IMR-90 (cell line): ENCODE measurements at regions not wholly inside any gene's neighbourhood (a gene's known extent, or its start where the extent isn't known, plus 50 kb on each side); places are given as distances from the start of the nearest gene placed in this dataset.

Experiments
- ATAC-seq: fragments of 200-7000 bp; cut with Tn5 transposase; 2 replicates; pipeline ENCODE4 v1.9.1; 2020; ENCODE audit warnings: low read depth, mild to moderate bottlenecking, moderate library complexity
- BruUV-seq: library from RNA; stranded (reverse); fragments of 400-500 nt; replicated peaks from 2 replicates; lab custom pipeline; 2021; lab: Mats Ljungman, UMichigan
- CTCF ChIA-PET: fragments of 300-600 bp; formaldehyde crosslinking; extraction: SDS; loops from one replicate; lab custom pipeline; 2021; ENCODE audit warnings: antibody characterized with exemption; lab: Yijun Ruan, JAX
- POLR2A ChIA-PET: fragments of 300-600 bp; sonication (Branson Sonifier 250); formaldehyde crosslinking; loops from one replicate; lab custom pipeline; 2022; ENCODE audit warnings: antibody characterized with exemption; ENCODE audit not compliant: unreplicated experiment; lab: Charles Lee
- DNase-seq: peaks from one replicate; pipeline ENCODE4 v3.0.0; 2013
- H2AFZ ChIP-seq: replicated peaks from 2 replicates; pipeline ENCODE3; 2013; ENCODE audit warnings: low read length, mild to moderate bottlenecking; ENCODE audit not compliant: poor library complexity
- H2AK5ac ChIP-seq: 2 replicates; pipeline ENCODE4 v1.6.1; 2013; ENCODE audit warnings: low read depth, low read length, inconsistent platforms
- H2AK9ac ChIP-seq: replicated peaks from 2 replicates; pipeline ENCODE3; 2013; ENCODE audit warnings: mild to moderate bottlenecking, low read depth, low read length, moderate library complexity; ENCODE audit not compliant: poor library complexity
- H2BK120ac ChIP-seq: 2 replicates; pipeline ENCODE4 v1.6.1; 2013; ENCODE audit warnings: low read depth, low read length, inconsistent platforms
- H2BK15ac ChIP-seq: 3 replicates; pipeline ENCODE4 v1.6.1; 2013; ENCODE audit warnings: low read depth, low read length, inconsistent platforms
- H2BK20ac ChIP-seq: 2 replicates; pipeline ENCODE4 v1.6.1; 2013; ENCODE audit warnings: low read depth, mild to moderate bottlenecking, inconsistent platforms, low read length, moderate library complexity
- H2BK5ac ChIP-seq: 2 replicates; pipeline ENCODE4 v1.6.1; 2013; ENCODE audit warnings: mild to moderate bottlenecking, low read depth, low read length, inconsistent platforms; ENCODE audit not compliant: poor library complexity, severe bottlenecking
- H3K14ac ChIP-seq: replicated peaks from 2 replicates; pipeline ENCODE4 v1.6.1; 2013; ENCODE audit warnings: low read depth, low read length, inconsistent platforms
- H3K18ac ChIP-seq: 2 replicates; pipeline ENCODE4 v1.6.1; 2013; ENCODE audit warnings: low read depth, low read length, control low read depth
- H3K23ac ChIP-seq: 2 replicates; pipeline ENCODE4 v1.6.1; 2013; ENCODE audit warnings: low read depth, low read length, inconsistent platforms
- H3K27ac ChIP-seq: 2 replicates; pipeline ENCODE4 v1.5.1; 2013; ENCODE audit warnings: mild to moderate bottlenecking, control low read depth, low read length; ENCODE audit not compliant: insufficient read depth
- H3K27me3 ChIP-seq: 2 replicates; pipeline ENCODE4 v1.6.1; 2013; ENCODE audit warnings: low read length; ENCODE audit not compliant: control insufficient read depth, insufficient read depth
- H3K36me3 ChIP-seq: 2 replicates; pipeline ENCODE4 v1.6.1; 2013; ENCODE audit warnings: low read length, mixed read lengths; ENCODE audit not compliant: control insufficient read depth, insufficient read depth
- H3K4ac ChIP-seq: 2 replicates; pipeline ENCODE4 v1.6.1; 2013; ENCODE audit warnings: low read depth, low read length, inconsistent platforms
- H3K4me1 ChIP-seq: 2 replicates; pipeline ENCODE4 v1.6.1; 2013; ENCODE audit warnings: low read length, mixed read lengths; ENCODE audit not compliant: control insufficient read depth, insufficient read depth
- H3K4me2 ChIP-seq: 2 replicates; pipeline ENCODE4 v1.6.1; 2013; ENCODE audit warnings: low read depth, mild to moderate bottlenecking, control low read depth, low read length, moderate library complexity
- H3K4me3 ChIP-seq: 2 replicates; pipeline ENCODE4 v1.5.1; 2013; ENCODE audit warnings: low read depth, mild to moderate bottlenecking, control low read depth, low read length, moderate library complexity; ENCODE audit not compliant: insufficient read depth
- H3K56ac ChIP-seq: 2 replicates; pipeline ENCODE4 v1.6.1; 2013; ENCODE audit warnings: low read length, inconsistent platforms; ENCODE audit not compliant: insufficient read depth; ENCODE audit errors: extremely low read depth
- H3K79me1 ChIP-seq, 2 experiments: 2 replicates each; pipeline ENCODE4 v1.6.1; 2013; ENCODE audit warnings: low read length in 2 of 2, inconsistent platforms in 1 of 2, low read depth in 1 of 2
- H3K9ac ChIP-seq: 2 replicates; pipeline ENCODE4 v1.6.1; 2013; ENCODE audit warnings: low read depth, low read length, control low read depth
- H3K9me1 ChIP-seq: 2 replicates; pipeline ENCODE4 v1.6.1; 2013; ENCODE audit warnings: low read length, inconsistent platforms; ENCODE audit not compliant: insufficient read depth
- H3K9me3 ChIP-seq: 2 replicates; pipeline ENCODE4 v1.6.1; 2013; ENCODE audit warnings: low read length; ENCODE audit not compliant: control insufficient read depth, insufficient read depth
- H4K20me1 ChIP-seq: 2 replicates; pipeline ENCODE4 v1.6.1; 2013; ENCODE audit warnings: low read length, inconsistent platforms; ENCODE audit not compliant: insufficient read depth
- H4K5ac ChIP-seq: 2 replicates; pipeline ENCODE4 v1.6.1; 2013; ENCODE audit warnings: mild to moderate bottlenecking, low read depth, low read length, control low read depth
- H4K8ac ChIP-seq, 2 experiments: 2 replicates each; pipeline ENCODE4 v1.6.1; 2013; ENCODE audit warnings: low read depth in 2 of 2, low read length in 2 of 2, control low read depth in 1 of 2, inconsistent platforms in 1 of 2
- H4K91ac ChIP-seq: 2 replicates; pipeline ENCODE4 v1.6.1; 2013; ENCODE audit warnings: low read depth, low read length, inconsistent platforms; ENCODE audit not compliant: insufficient read depth
- BHLHE40 ChIP-seq: fragments of 150-350 bp; IDR thresholded peaks from 2 replicates; pipeline ENCODE4 v1.6.1; 2016; ENCODE audit warnings: mild to moderate bottlenecking, low read depth, low read length
- CEBPB ChIP-seq: IDR thresholded peaks from 2 replicates; pipeline ENCODE4 v1.6.1; 2012; ENCODE audit warnings: low read depth, low read length, improper control_type of control experiment
- CHD1 ChIP-seq: IDR thresholded peaks from 2 replicates; pipeline ENCODE4 v1.6.1; 2012; ENCODE audit warnings: low read depth, low read length, improper control_type of control experiment
- ELK1 ChIP-seq: fragments of 150-350 bp; IDR thresholded peaks from 2 replicates; pipeline ENCODE4 v1.6.1; 2016; ENCODE audit warnings: low read depth, mild to moderate bottlenecking, low read length, moderate library complexity, borderline replicate concordance
- FOS ChIP-seq: fragments of 150-350 bp; IDR thresholded peaks from 2 replicates; pipeline ENCODE4 v1.6.1; 2016; ENCODE audit warnings: low read depth, low read length
- MAFK ChIP-seq: IDR thresholded peaks from 2 replicates; pipeline ENCODE4 v1.6.1; 2012; ENCODE audit warnings: low read depth, low read length, improper control_type of control experiment
- MAZ ChIP-seq: IDR thresholded peaks from 2 replicates; pipeline ENCODE4 v1.6.1; 2012; ENCODE audit warnings: low read depth, mild to moderate bottlenecking, low read length, improper control_type of control experiment, moderate library complexity, borderline replicate concordance
- MXI1 ChIP-seq: IDR thresholded peaks from 2 replicates; pipeline ENCODE4 v1.6.1; 2012; ENCODE audit warnings: low read depth, mild to moderate bottlenecking, low read length, moderate library complexity, borderline replicate concordance
- NFE2L2 ChIP-seq: fragments of 150-350 bp; IDR thresholded peaks from 2 replicates; pipeline ENCODE4 v1.6.1; 2016; ENCODE audit warnings: low read depth, mild to moderate bottlenecking, low read length
- POLR2A ChIP-seq: IDR thresholded peaks from 2 replicates; pipeline ENCODE4 v1.6.1; 2012; ENCODE audit warnings: mild to moderate bottlenecking, low read depth, low read length
- RAD21 ChIP-seq: IDR thresholded peaks from 2 replicates; pipeline ENCODE4 v1.6.1; 2012; ENCODE audit warnings: low read length, improper control_type of control experiment
- RCOR1 ChIP-seq: IDR thresholded peaks from 2 replicates; pipeline ENCODE4 v1.6.1; 2012; ENCODE audit warnings: mild to moderate bottlenecking, low read length, improper control_type of control experiment; ENCODE audit not compliant: insufficient replicate concordance
- RFX5 ChIP-seq: IDR thresholded peaks from 2 replicates; pipeline ENCODE4 v1.8.0; 2012; ENCODE audit warnings: low read depth, mild to moderate bottlenecking, low read length, moderate library complexity
- SMC3 ChIP-seq: fragments of 150-350 bp; IDR thresholded peaks from 2 replicates; pipeline ENCODE4 v1.6.1; 2016; ENCODE audit warnings: low read depth, mild to moderate bottlenecking, antibody characterized with exemption, low read length, moderate library complexity
- USF2 ChIP-seq: fragments of 150-350 bp; IDR thresholded peaks from 2 replicates; pipeline ENCODE4 v1.6.1; 2017; ENCODE audit warnings: mild to moderate bottlenecking, antibody characterized with exemption, low read length, low read depth
- WGBS, 2 experiments: methylation state at CpG; one replicate each; pipeline versions ENCODE4 v1.1.5 to v1.1.7; 2013; ENCODE audit warnings: missing lambda C conversion rate in 2 of 2; ENCODE audit not compliant: insufficient read length in 1 of 2; ENCODE audit errors: extremely low coverage in 2 of 2; 5-methylcytosine and 5-hydroxymethylcytosine counted together
- dilution Hi-C: fragments of 300-500 bp; cut with HindIII; formaldehyde crosslinking; loops from one replicate; pipeline ENCODE4 v1.14.3; 2018; ENCODE audit warnings: low sequenced_read_pairs; ENCODE audit not compliant: unreplicated experiment
- in situ Hi-C: fragments of 300-500 bp; cut with MboI; formaldehyde crosslinking; loops from 3 replicates; pipeline ENCODE4 v1.14.3; 2019; ENCODE audit warnings: low sequenced_read_pairs, inconsistent platforms, mixed read lengths
- intact Hi-C: fragments of 100-400 bp; cut with micrococcal nuclease; formaldehyde crosslinking; loops from 2 replicates; pipeline ENCODE4 v1.10.0; 2022
- TF ChIP-seq, protein P1 (sequence below): conservative IDR thresholded peaks from 2 replicates; pipeline ENCODE4 v1.5.1; 2012; ENCODE audit warnings: mild to moderate bottlenecking, low read depth, low read length, improper control_type of control experiment

- no peak overlapping the region for H4K5ac ChIP-seq
- H3K9ac ChIP-seq = no peak overlapping the region
- no peaks in the 10 kb centered on the region for H3K36me3 ChIP-seq
- H2AK9ac ChIP-seq = no peak overlapping the region
- no peaks in the 10 kb centered on the region for H4K20me1 ChIP-seq
- H2AFZ ChIP-seq = no peak overlapping the region
- no CpG with 5 or more reads among the region's 2 CpGs for WGBS, 2 experiments
- no peak for ATAC-seq
- CTCF ChIA-PET = no interaction called here
- H3K27ac ChIP-seq = no peak overlapping the region
- no peak for DNase-seq
- in situ Hi-C loops (no loop called here), dilution Hi-C loops (no loop called here), intact Hi-C loops (no loop called here)
- H3K56ac ChIP-seq = no peak overlapping the region
- H2BK5ac ChIP-seq = no peak overlapping the region
- no peak overlapping the region for H3K14ac ChIP-seq
- H3K4me2 ChIP-seq = no peak overlapping the region
- H2AK5ac ChIP-seq = no peak overlapping the region
- no peaks in the 10 kb centered on the region for H3K79me1 ChIP-seq
- no peak overlapping the region for H2BK120ac ChIP-seq
- BruUV-seq = no TSS peak
- no peak overlapping the region for H3K23ac ChIP-seq
- no peak overlapping the region for H4K8ac ChIP-seq
- H3K27me3 ChIP-seq = no peaks in the 10 kb centered on the region
- no peaks in the 10 kb centered on the region for H3K9me1 ChIP-seq
- no peak overlapping the region for H3K18ac ChIP-seq
- TF ChIP-seq MAFK (no peak), USF2 (no peak), NFE2L2 (no peak), RCOR1 (no peak), MXI1 (no peak), FOS (no peak), POLR2A (no peak), MAZ (no peak), BHLHE40 (no peak), ELK1 (no peak), CHD1 (no peak), SMC3 (no peak), CEBPB (no peak), RAD21 (no peak), RFX5 (no peak)
- TF ChIP-seq, protein P1, sequence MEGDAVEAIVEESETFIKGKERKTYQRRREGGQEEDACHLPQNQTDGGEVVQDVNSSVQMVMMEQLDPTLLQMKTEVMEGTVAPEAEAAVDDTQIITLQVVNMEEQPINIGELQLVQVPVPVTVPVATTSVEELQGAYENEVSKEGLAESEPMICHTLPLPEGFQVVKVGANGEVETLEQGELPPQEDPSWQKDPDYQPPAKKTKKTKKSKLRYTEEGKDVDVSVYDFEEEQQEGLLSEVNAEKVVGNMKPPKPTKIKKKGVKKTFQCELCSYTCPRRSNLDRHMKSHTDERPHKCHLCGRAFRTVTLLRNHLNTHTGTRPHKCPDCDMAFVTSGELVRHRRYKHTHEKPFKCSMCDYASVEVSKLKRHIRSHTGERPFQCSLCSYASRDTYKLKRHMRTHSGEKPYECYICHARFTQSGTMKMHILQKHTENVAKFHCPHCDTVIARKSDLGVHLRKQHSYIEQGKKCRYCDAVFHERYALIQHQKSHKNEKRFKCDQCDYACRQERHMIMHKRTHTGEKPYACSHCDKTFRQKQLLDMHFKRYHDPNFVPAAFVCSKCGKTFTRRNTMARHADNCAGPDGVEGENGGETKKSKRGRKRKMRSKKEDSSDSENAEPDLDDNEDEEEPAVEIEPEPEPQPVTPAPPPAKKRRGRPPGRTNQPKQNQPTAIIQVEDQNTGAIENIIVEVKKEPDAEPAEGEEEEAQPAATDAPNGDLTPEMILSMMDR = no peak
- H4K91ac ChIP-seq = no peak overlapping the region
- peaks cover 27% of the 10 kb centered on the region for H3K9me3 ChIP-seq
- no peak overlapping the region for H2BK15ac ChIP-seq
- H3K4ac ChIP-seq = no peak overlapping the region
- H3K4me1 ChIP-seq = no peaks in the 10 kb centered on the region
- no peak overlapping the region for H3K4me3 ChIP-seq
- no peak overlapping the region for H2BK20ac ChIP-seq
- POLR2A ChIA-PET = no interaction called here
Measured at GRCh38 chr3:191740712-191741111, 279.7 kb downstream of the PYDC2 start.
